A673 (cell line): ENCODE measurements at regions not wholly inside any gene's neighbourhood (a gene's known extent, or its start where the extent isn't known, plus 50 kb on each side); places are given as distances from the start of the nearest gene placed in this dataset.

Source experiments
- BruUV-seq: library from RNA; stranded (reverse); fragments of 400-500 nt; replicated peaks from 2 replicates; lab custom pipeline; 2021; lab: Mats Ljungman, UMichigan
- CTCF ChIA-PET: fragments of 300-600 bp; sonication (Branson Sonifier 250); formaldehyde crosslinking; loops from one replicate; lab custom pipeline; 2022; ENCODE audit warnings: antibody characterized with exemption; lab: Charles Lee
- POLR2A ChIA-PET: fragments of 300-600 bp; sonication (Branson Sonifier 250); formaldehyde crosslinking; loops from one replicate; lab custom pipeline; 2022; ENCODE audit warnings: antibody characterized with exemption; ENCODE audit not compliant: low non-redundant PET; lab: Charles Lee
- DNase-seq: peaks from one replicate; pipeline ENCODE4 v3.0.0-alpha.2; 2015; ENCODE audit warnings: low spot score
- H3K27ac ChIP-seq: fragments of 200-600 bp; sonication (generic); 2 replicates; pipeline ENCODE4 v1.5.1; 2016; ENCODE audit warnings: mixed run types, low read depth, mild to moderate bottlenecking, mixed read lengths, antibody characterized with exemption, low read length; ENCODE audit not compliant: poor library complexity, severe bottlenecking
- H3K27me3 ChIP-seq: fragments of 200-600 bp; sonication (generic); replicated peaks from 2 replicates; pipeline ENCODE4 v1.6.1; 2017; ENCODE audit warnings: mixed run types, low read depth, mild to moderate bottlenecking, mixed read lengths, antibody characterized with exemption, low read length; ENCODE audit not compliant: insufficient read depth, poor library complexity
- H3K36me3 ChIP-seq: fragments of 200-600 bp; sonication (generic); 2 replicates; pipeline ENCODE4 v1.6.1; 2016; ENCODE audit warnings: mixed run types, mild to moderate bottlenecking, mixed read lengths, antibody characterized with exemption, low read length; ENCODE audit not compliant: insufficient read depth, poor library complexity, severe bottlenecking
- H3K4me1 ChIP-seq: fragments of 200-600 bp; sonication (generic); 2 replicates; pipeline ENCODE4 v1.6.1; 2017; ENCODE audit warnings: mixed run types, mild to moderate bottlenecking, mixed read lengths, antibody characterized with exemption, low read length; ENCODE audit not compliant: insufficient read depth, poor library complexity, severe bottlenecking
- H3K4me3 ChIP-seq: fragments of 200-600 bp; sonication (generic); 2 replicates; pipeline ENCODE4 v1.5.1; 2016; ENCODE audit warnings: low read depth, mixed run types, mild to moderate bottlenecking, mixed read lengths, low read length; ENCODE audit not compliant: poor library complexity, severe bottlenecking
- H3K9me3 ChIP-seq: fragments of 200-600 bp; sonication (generic); 2 replicates; pipeline ENCODE4 v1.6.1; 2016; ENCODE audit warnings: mixed run types, low read depth, mild to moderate bottlenecking, mixed read lengths, antibody characterized with exemption, low read length; ENCODE audit not compliant: poor library complexity, severe bottlenecking
- CTCF ChIP-seq: fragments of 300-800, 200-600 bp; sonication (generic); conservative IDR thresholded peaks from 2 replicates; pipeline ENCODE4 v1.5.1; 2017; ENCODE audit warnings: low read depth, mild to moderate bottlenecking, antibody characterized with exemption, low read length, moderate library complexity, mixed read lengths
- EZH2 ChIP-seq: fragments of 200-600 bp; sonication (generic); IDR thresholded peaks from 2 replicates; pipeline ENCODE4 v1.6.1; 2017; ENCODE audit warnings: borderline replicate concordance, low read depth, mild to moderate bottlenecking, mixed read lengths, antibody characterized with exemption, low read length; ENCODE audit not compliant: poor library complexity, severe bottlenecking
- intact Hi-C: fragments of 100-400 bp; cut with micrococcal nuclease; formaldehyde crosslinking; loops from one replicate; pipeline ENCODE4 v1.10.0; 2022; ENCODE audit not compliant: unreplicated experiment

- DNase-seq: no peak
- Histone ChIP-seq H3K27ac (no peak overlapping the region), H3K4me1 (no peaks in the 10 kb centered on the region), H3K4me3 (no peak overlapping the region), H3K27me3 (no peaks in the 10 kb centered on the region), H3K36me3 (no peaks in the 10 kb centered on the region), H3K9me3 (no peaks in the 10 kb centered on the region)
- ChIA-PET CTCF (no interaction called here), POLR2A (no interaction called here)
- TF ChIP-seq CTCF (no peak), EZH2 (no peak)
- no TSS peak for BruUV-seq
- intact Hi-C loops: no loop called here
These were observed 1345.3 kb upstream of the SEL1L start for GRCh38 chr14:82878951-82879350.

GRCh38 chr14:82879949-82880535 lies 1346.4 kb upstream of the SEL1L start:
- ChIA-PET POLR2A (no interaction called here), CTCF (no interaction called here)
- DNase-seq: no peak
- Histone ChIP-seq H3K27me3 (no peaks in the 10 kb centered on the region), H3K9me3 (no peaks in the 10 kb centered on the region), H3K4me1 (no peaks in the 10 kb centered on the region), H3K36me3 (no peaks in the 10 kb centered on the region), H3K4me3 (no peak overlapping the region), H3K27ac (no peak overlapping the region)
- intact Hi-C loops: no loop called here
- TF ChIP-seq EZH2: no peak
- TF ChIP-seq CTCF: no peak
- BruUV-seq: no TSS peak

DNA sequence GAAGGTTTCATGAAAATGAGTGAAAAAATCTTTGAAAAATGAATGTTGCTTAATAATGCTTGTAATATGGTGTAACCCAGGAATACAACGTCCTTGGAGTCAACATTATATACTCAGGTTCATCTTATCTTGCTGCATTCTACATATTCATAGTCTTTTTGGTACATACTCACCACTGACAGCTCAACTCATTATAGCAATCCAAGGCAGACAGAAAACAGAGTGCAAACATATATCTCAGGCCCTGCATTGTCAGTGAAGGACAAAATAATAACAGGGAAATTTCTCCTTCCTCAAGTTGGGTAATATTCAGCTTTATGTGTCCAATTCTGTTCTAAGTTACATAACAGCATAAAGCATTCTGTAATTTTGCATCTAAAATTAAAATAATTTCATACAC lies 1353.0 kb upstream of the SEL1L start:
- intact Hi-C loops: no loop called here
- no peaks in the 10 kb centered on the region for H3K27me3 ChIP-seq
- CTCF ChIA-PET: interaction anchor here (1.2 kb wide), 1 partner anchor 14 kb away, joined by 3 read pairs; no protein-coding TSS in a partner anchor
- H3K27ac ChIP-seq: no peak overlapping the region
- no peaks in the 10 kb centered on the region for H3K9me3 ChIP-seq
- H3K36me3 ChIP-seq: no peaks in the 10 kb centered on the region
- POLR2A ChIA-PET: no interaction called here
- TF ChIP-seq CTCF (no peak), EZH2 (no peak)
- DNase-seq: no peak
- H3K4me3 ChIP-seq: no peak overlapping the region
- no TSS peak for BruUV-seq
- H3K4me1 ChIP-seq: no peaks in the 10 kb centered on the region
